H1 (cell line): ENCODE measurements at regions not wholly inside any gene's neighbourhood (a gene's known extent, or its start where the extent isn't known, plus 50 kb on each side); places are given as distances from the start of the nearest gene placed in this dataset.

Experiments
- CBX5 ChIP-seq: fragments of 300-800, 300-1000 bp; sonication (generic); IDR thresholded peaks from 2 replicates; pipeline ENCODE4 v1.7.1; 2016; ENCODE audit warnings: antibody characterized with exemption, low read length, low read depth
- EZH2 ChIP-seq: fragments of 200-600 bp; sonication (generic); IDR thresholded peaks from 2 replicates; pipeline ENCODE4 v1.7.1; 2012; ENCODE audit warnings: low read depth, mild to moderate bottlenecking, moderate library complexity, low read length, inconsistent platforms; ENCODE audit not compliant: severe bottlenecking
- NRF1 ChIP-seq: IDR thresholded peaks from 2 replicates; pipeline ENCODE4 v1.6.1; 2011; ENCODE audit warnings: mild to moderate bottlenecking, low read depth, low read length, improper control_type of control experiment
- SUZ12 ChIP-seq: fragments of 200-600 bp; sonication (generic); IDR thresholded peaks from 2 replicates; pipeline ENCODE4 v1.6.1; 2012; ENCODE audit warnings: mild to moderate bottlenecking, inconsistent platforms, low read length, moderate library complexity, mixed read lengths
- TF ChIP-seq, protein P1 (sequence below), 3 experiments: IDR thresholded peaks; 1 replicate in 2 of 3; 2 replicates in 1 of 3; pipeline versions ENCODE4 v1.5.1 to v1.6.1; 2011; ENCODE audit warnings: low read length in 3 of 3, mild to moderate bottlenecking in 3 of 3, inconsistent platforms in 2 of 3, low read depth in 1 of 3, moderate library complexity in 1 of 3; ENCODE audit not compliant: insufficient read depth in 1 of 3; ENCODE audit errors: control extremely low read depth in 1 of 3

DNA sequence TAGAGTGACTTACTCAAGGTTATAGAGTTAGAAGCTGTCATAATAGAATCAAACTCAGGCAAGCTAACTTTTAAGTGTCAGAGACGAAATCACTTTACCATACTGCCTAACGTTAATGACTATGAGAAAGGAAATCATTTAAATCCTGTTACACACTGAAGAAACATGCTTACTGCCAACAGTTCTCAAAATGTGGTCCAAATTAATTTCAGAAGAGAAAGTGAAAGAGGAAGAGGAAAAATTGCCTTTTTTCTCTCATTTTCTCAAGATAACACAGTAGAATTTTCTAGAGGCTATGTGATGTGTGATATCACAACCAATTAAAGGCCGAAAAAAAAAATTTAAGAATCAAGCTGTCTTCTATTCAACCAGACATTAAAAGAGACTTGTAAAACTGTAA, 1362.7 kb upstream of the CHAC2 start:
- TF ChIP-seq NRF1 (no peak), SUZ12 (no peak), CBX5 (no peak), EZH2 (no peak)
- TF ChIP-seq, protein P1, sequence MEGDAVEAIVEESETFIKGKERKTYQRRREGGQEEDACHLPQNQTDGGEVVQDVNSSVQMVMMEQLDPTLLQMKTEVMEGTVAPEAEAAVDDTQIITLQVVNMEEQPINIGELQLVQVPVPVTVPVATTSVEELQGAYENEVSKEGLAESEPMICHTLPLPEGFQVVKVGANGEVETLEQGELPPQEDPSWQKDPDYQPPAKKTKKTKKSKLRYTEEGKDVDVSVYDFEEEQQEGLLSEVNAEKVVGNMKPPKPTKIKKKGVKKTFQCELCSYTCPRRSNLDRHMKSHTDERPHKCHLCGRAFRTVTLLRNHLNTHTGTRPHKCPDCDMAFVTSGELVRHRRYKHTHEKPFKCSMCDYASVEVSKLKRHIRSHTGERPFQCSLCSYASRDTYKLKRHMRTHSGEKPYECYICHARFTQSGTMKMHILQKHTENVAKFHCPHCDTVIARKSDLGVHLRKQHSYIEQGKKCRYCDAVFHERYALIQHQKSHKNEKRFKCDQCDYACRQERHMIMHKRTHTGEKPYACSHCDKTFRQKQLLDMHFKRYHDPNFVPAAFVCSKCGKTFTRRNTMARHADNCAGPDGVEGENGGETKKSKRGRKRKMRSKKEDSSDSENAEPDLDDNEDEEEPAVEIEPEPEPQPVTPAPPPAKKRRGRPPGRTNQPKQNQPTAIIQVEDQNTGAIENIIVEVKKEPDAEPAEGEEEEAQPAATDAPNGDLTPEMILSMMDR (IDR thresholded peaks at IDR 0.05; ENCODE audit: control extremely low read depth in 1 of 3, insufficient read depth in 1 of 3, low read depth in 1 of 3, low read length in 3 of 3): no peak
